Stimulated activated CD4-positive, alpha-beta T cell treated with anti-CD3 and anti-CD28 coated beads, Interleukin-15, amount 100 ng/mL, for 1 hour (primary cell): ENCODE measurements at regions not wholly inside any gene's neighbourhood (a gene's known extent, or its start where the extent isn't known, plus 50 kb on each side); places are given as distances from the start of the nearest gene placed in this dataset.

ENCODE experiments used
- DNase-seq, 2 donors: peaks; one replicate each; pipeline ENCODE4 v3.0.0-alpha.2; 2020; ENCODE audit warnings: low read depth in 1 of 2, low spot score in 1 of 2

- no peak for DNase-seq
Measured at GRCh38 chr10:64067009-64067606, 545.9 kb downstream of the REEP3 start.

- no peak for DNase-seq
Measured at GRCh38 chr10:64067859-64068258, 546.7 kb downstream of the REEP3 start.

GRCh38 chr10:64070241-64070640 lies 549.0 kb downstream of the REEP3 start:
- no peak for DNase-seq

- DNase-seq, result no peak
Measured at GRCh38 chr10:64071218-64071617, 550.0 kb downstream of the REEP3 start.

GRCh38 chr10:64075604-64076003 lies 554.4 kb downstream of the REEP3 start:
- DNase-seq, result no peak

GRCh38 chr10:64076322-64076940 lies 555.2 kb downstream of the REEP3 start:
- no peak for DNase-seq

- no peak for DNase-seq
Measured at GRCh38 chr10:64079341-64079740, 558.1 kb downstream of the REEP3 start.

GRCh38 chr10:64080071-64080470 lies 558.9 kb downstream of the REEP3 start:
- no peak for DNase-seq

GRCh38 chr10:64081947-64082482 lies 560.8 kb downstream of the REEP3 start:
- no peak for DNase-seq

GRCh38 chr10:64086083-64086767 lies 565.0 kb downstream of the REEP3 start:
- DNase-seq, result no peak

GRCh38 chr10:64089648-64090047 lies 568.4 kb downstream of the REEP3 start:
- no peak for DNase-seq

- DNase-seq, result no peak
Measured at GRCh38 chr10:64090865-64091264, 569.7 kb downstream of the REEP3 start.

GRCh38 chr10:64091897-64092296 lies 570.7 kb downstream of the REEP3 start:
- DNase-seq, result no peak

- DNase-seq, result no peak
Measured at GRCh38 chr10:64093304-64093703, 572.1 kb downstream of the REEP3 start.

GRCh38 chr10:64093946-64094535 lies 572.8 kb downstream of the REEP3 start:
- DNase-seq, result no peak

- DNase-seq, result no peak
Measured at GRCh38 chr10:64096941-64097340, 575.7 kb downstream of the REEP3 start.

- DNase-seq, result no peak
Measured at GRCh38 chr10:64097391-64098122, 576.4 kb downstream of the REEP3 start.

GRCh38 chr10:64098994-64099393 lies 577.8 kb downstream of the REEP3 start:
- no peak for DNase-seq

GRCh38 chr10:64101606-64102263 lies 580.5 kb downstream of the REEP3 start:
- DNase-seq, result no peak

GRCh38 chr10:64102264-64102633 lies 581.0 kb downstream of the REEP3 start:
- no peak for DNase-seq

- DNase-seq, result no peak
Measured at GRCh38 chr10:64102916-64103315, 581.7 kb downstream of the REEP3 start.
